SH-SY5Y (cell line): ENCODE measurements at regions not wholly inside any gene's neighbourhood (a gene's known extent, or its start where the extent isn't known, plus 50 kb on each side); places are given as distances from the start of the nearest gene placed in this dataset.

ENCODE experiments used
- GATA2 ChIP-seq: IDR thresholded peaks from 2 replicates; pipeline ENCODE4 v1.6.1; 2011; ENCODE audit warnings: mild to moderate bottlenecking, low read depth, low read length
- GATA3 ChIP-seq: IDR thresholded peaks from 2 replicates; pipeline ENCODE4 v1.6.1; 2011; ENCODE audit warnings: low read depth, mild to moderate bottlenecking, low read length, moderate library complexity

DNA sequence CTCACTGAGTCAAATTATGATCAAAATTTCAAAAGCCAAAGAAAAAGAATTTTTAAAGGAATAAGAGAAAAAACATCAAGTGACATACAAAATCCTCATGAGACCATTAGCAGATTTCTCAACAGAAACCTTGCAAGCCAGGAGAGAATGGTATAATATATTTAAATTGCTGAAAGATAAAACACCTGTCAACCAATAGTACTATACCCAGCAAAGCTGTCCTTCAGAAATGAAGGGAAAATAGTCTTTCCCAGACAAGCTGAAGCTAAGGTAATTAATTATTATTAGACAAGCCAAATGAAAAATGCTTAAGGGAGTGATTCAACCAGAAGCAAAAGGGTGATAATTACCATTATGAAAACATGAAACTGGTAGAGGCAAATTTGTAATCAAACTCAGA lies 104.2 kb upstream of the TET2 start:
- TF ChIP-seq GATA3, result no peak
- no peak for TF ChIP-seq GATA2

DNA sequence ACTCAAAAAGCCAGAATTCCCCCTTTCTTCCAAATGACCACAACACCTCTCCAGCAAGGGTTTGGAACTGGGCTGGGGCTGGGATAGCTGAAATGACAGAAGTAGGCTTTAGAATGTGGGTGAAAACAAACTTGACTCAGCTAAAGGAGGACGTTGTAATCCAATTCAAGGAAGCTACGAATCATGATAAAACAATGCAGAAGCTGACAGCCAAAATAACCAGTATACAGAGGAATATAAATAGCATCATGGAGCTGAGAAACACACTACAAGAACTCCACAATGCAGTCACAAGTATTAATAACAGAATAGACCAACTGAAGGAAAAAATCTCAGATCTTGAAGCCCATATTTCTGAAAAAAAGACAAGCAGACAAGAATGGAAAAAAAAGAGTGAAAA lies 95.8 kb upstream of the TET2 start:
- no peak for TF ChIP-seq GATA2
- TF ChIP-seq GATA3, result no peak

DNA sequence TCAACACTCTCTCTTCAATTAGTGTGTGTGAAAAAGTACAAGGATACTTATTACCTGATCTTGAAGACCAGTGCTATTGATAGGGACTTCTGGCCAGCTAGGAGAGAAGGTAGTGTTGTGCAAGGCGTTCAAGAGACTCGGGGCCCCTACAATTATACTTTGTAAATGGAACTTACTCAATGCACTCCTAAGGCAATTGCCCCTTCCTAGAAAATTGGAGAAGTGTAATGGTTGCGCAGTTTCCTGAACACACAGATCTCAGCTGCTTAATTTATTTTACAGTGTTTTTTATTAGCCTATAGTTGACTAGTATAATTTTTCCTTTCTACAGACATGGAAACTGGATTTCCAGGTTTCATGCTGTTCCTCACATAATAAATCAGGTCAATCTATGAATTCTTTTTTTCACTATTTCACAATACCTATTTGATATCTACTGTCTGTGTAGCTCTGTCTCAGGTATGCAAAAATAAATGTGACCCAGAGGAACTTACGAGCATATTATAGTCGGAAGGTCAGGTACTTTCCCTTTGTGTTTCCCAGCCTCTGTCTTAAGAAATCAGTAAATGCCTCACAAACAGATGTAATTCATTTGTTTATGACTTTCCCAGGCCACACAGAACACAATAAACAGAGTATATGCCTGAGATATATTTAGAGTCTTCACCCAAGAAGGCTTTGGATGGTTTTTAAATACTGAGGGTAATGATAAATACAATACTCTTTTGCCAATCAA lies 89.1 kb upstream of the TET2 start:
- no peak for TF ChIP-seq GATA3
- no peak for TF ChIP-seq GATA2

DNA sequence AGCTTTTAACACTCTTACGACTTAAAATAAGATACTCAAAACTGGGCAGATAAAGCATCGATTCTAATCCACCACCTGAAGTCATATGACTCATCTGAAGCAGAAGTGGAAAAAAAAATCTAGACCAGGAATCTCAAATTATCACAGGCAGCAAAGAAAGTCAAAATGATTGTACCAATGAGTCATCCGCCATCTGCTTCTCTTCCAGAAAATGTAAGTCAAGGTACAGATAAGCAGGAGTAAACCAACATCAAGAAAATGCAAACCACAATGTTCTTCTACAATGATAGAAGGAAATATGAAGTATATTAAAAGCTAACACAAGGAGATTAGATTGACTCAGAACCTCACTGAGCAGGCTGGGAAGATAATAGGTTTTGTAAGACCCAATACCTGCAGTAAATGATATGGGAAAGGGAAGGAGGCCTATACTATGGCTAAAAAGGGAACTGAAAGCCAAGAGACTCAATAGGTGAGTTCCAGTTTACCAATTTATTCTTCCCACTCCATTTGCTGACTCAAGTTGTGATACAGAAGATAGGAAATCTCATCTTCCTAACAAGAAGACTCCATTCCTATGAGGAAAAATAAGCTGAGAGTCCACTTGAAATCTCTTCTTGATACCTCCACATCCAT lies 88.4 kb upstream of the TET2 start:
- no peak for TF ChIP-seq GATA2
- no peak for TF ChIP-seq GATA3

DNA sequence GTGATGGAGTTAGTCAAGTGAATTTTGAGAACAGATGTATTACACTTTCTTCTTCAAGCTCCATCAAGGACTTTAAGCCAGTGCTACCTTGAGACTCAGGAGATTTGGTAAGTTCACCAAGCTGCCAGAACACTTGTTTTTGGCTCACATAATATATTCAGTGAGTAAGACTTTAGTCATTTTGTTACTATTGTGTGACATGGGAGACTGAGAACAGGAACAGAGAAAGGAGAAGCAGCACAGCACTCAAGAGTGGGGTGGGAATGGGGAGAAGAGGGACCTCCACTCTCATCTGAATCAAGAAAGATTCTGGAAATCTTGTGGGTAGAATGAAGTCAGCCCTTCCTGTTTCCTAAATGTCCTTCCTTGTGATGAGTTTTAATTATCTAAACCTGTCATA lies 87.3 kb upstream of the TET2 start:
- TF ChIP-seq GATA2, result no peak
- no peak for TF ChIP-seq GATA3

DNA sequence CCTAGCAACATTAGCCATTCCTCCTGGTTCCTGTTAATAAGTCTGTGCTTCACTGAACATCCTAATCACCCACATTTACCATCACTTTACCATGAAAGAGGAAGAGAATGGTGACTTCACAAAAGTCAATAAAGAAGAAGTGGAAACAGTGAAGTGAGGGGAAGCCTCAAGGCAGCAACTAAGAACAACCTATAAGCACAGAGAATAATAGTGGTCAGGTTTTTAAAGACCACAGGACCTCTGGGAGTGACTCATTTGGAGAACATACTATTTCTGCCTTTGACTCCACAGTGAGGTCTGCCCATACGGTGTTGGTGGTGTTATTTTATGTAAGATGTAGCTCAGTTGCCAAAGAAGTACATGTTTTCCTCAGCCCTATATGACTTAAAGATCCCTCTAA lies 86.0 kb upstream of the TET2 start:
- no peak for TF ChIP-seq GATA2

DNA sequence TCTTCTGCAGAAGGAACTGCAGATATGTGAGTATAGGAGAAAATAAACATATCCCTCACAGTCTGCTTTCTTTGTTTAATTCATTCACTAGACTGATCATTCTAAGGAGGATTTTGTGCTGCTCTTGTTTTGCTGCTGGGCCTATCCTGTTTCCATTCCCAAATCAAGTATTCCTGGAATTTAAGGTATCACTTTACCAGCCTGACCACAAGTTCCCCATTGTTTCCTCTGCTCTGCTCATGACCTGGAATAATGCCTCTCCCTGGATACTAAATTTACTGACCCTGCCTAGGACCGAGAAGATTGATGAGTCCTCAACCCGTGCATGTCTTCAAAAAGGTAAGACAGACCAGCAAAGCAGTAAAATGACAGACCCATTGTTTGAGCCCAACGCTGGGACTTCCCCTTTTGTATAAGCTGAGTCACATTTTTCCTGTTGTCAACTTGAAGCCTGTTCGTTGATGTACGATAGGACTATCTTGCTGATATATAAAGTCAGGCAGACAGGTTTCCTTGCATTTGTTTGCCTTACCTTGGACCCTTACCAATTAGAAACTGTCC lies 85.5 kb upstream of the TET2 start:
- TF ChIP-seq GATA2, result no peak
- no peak for TF ChIP-seq GATA3

DNA sequence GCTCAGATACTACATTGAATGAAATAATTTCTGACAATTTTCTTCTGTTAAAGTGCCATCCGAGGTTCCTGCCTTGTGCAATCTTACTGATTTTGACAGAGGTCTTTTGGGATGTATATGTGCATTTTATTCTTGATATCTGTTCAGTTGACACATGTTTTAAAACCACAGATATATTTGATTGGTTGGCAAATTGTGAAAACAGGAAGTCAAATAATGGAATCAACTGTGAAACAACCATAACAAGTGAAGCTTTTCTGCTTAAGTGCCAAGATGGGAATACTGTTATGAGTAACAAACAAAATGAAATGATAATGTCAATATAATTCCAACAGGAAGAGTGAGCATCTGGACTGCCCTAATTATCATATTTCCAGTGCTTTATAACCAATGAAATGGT lies 84.9 kb upstream of the TET2 start:
- TF ChIP-seq GATA3 (no peak), GATA2 (no peak)

DNA sequence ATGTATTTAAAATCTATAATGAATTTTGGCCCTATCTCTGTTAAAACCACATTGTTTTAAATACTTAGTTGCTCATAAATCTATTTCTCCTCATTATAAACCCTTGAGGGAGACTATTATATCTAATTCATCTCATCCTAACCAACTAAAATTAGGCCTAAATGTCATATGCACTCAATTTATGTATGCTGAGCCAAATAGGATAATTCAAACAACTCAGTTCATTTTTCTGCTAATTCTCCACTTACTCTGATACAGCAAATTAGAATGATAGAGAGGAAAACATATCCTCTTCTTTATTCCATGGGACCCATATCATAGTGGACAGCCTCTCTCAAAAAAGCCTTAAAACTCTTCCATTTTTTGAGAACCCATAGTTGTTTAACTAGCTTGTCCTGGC lies 80.3 kb upstream of the TET2 start:
- TF ChIP-seq GATA2, result no peak
- no peak for TF ChIP-seq GATA3

DNA sequence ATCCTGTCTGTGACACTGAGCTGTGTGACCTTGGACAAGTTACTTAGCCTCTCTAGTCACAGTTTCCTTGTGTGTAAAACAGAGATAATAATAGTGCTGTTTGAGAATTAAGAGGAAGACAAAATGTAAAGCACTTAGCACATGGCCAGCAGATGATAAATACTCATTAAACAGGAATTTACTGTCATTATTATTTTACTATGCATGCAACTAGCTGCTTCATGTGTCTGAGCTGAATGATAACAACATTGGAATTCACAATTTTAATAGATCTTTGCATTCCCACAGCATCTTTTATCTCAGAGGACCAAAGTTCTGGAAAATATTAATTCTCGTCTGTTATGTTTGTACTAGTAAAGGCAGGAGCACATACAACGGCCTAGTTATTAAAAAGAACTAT lies 79.2 kb upstream of the TET2 start:
- no peak for TF ChIP-seq GATA2
- no peak for TF ChIP-seq GATA3

DNA sequence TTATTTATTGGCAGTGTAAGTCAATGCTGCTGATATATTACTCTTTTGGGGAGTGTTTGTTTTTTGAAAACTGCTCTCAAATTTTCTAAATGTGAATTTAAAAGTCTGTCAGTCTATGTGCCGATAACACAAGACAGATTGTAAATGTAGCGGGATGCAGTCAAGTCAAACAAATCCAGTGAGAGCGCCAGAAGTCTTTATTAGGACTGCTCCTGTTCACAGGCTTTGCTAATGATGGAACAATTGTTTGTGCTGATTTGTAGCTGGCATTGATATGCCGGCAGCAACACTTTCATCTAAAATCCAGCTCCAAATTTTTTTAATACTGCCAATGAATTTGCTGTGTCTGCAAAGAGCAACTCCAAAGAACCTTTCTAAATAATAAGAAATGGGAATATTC lies 78.7 kb upstream of the TET2 start:
- TF ChIP-seq GATA2 (no peak), GATA3 (no peak)

DNA sequence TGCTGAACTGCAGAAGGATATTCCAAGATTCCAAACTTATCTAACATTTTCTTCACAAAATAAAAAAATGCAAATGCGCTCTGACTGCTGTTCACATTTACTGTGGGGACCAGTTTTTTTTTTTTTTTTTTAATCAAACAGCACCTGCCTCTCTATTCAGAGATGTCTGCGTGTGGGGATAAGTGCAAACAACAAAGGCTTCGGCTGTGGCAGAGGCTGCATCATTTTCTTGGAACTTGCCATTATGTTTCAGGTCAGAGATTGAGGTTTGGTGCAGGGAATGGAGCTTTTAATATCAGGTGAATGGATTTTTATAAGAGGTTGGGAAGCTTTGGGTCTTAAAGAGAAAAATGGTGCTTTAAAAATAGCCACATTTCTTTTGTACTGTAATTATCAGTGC lies 78.2 kb upstream of the TET2 start:
- TF ChIP-seq GATA3, result no peak
- no peak for TF ChIP-seq GATA2

DNA sequence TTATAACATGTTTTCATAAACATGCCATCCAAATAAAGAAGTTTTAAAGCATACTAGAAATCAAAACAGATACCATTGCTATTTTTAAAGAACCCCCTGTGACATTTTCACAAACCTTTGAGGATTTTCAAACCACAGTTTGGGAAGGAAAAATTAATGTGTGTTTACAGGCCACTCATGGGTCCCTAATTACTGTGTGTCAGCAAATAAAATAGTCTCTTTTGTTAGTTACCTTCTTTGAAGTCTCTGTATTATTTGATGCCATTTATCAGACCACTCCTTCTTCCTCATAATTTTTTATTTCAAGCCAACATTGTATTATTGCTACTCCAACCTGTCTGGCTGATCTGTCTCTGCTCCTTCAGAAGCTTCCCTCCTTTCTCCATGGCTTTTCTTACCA lies 72.6 kb upstream of the TET2 start:
- TF ChIP-seq GATA2, result no peak
- TF ChIP-seq GATA3, result no peak

DNA sequence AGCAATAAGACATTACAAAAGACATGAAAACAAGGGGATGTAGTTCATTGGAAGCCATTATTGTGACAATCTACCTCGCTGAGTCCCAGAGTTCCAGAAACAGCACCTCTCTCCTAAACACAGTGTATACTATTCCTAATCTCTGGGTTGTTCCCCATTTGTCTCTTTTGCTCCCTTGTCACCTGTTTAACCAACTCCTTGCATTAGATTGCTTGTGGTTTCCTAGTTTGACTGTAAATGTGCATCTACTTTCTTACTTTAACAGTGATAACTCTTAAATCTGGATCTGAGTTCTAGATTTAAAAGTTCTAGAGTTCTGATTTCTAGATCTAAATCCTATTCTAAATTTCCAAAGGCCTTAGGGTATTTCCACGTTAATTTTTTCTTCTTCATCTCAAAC lies 71.6 kb upstream of the TET2 start:
- TF ChIP-seq GATA3 (no peak), GATA2 (no peak)

DNA sequence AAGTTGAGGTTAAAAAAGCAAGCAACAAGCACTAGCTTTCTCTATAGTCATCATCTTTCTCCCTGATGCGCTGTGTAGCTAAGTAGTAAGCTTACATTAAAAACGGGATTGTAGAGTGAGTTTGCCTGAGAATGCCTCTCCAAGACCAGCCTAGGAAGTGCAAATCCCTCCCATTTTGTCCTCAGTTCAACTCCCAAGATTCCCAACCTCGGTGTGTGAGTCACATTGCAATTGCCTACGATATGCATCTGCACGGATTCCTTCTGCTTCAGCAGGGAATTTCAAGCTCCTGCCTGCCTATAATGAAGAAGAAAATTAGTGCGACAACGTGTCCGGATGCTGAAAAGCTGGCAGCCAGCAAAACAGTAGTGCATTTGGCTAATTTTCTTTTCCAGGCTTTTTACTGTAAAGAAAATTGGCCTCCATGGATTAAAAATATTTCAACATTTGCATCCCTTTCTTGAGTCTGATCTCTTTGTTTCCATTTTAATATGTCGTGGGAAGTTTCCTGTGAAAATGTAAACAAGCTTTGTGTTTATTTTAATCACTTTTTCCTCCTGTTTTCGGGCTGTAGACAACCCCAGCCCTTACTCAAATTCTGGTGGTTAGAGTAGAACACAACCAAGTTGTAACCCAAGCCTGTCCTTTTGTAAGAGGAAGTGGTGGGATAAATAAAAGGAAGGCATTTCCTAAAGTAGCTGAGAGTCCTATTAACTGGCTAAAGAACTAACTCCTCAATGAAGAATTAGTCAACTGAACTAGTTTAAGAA lies 58.4 kb upstream of the TET2 start:
- TF ChIP-seq GATA2 (no peak), GATA3 (no peak)

DNA sequence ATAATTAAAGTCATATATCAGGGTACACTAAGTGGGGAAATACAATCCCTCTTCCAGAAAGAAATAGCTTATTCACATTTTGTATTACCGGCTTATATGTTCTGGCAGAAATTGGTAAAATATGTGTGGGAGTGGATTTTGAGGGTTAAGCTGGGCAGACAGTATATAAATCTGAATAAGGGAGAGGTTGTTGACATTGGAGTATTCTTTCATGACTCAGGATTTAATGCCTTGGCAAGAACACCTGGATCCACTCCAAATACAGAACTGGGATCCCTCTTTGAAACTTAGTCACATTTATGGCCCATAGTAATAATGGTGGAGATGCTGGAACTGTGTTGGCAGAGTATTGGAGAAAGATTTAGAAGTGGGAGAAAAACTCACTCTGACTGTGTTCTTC lies 54.3 kb upstream of the TET2 start:
- TF ChIP-seq GATA3 (no peak), GATA2 (no peak)
